H1 (cell line): ENCODE measurements at regions not wholly inside any gene's neighbourhood (a gene's known extent, or its start where the extent isn't known, plus 50 kb on each side); places are given as distances from the start of the nearest gene placed in this dataset.

Experiments
- CTCF ChIA-PET: fragments of 300-600 bp; sonication (Branson Sonifier 250); formaldehyde crosslinking; loops from one replicate; lab custom pipeline; 2021; ENCODE audit not compliant: partially characterized antibody; lab: Charles Lee
- POLR2A ChIA-PET: fragments of 300-600 bp; sonication (Branson Sonifier 250); formaldehyde crosslinking; loops from one replicate; lab custom pipeline; 2021; ENCODE audit warnings: inconsistent platforms; ENCODE audit not compliant: partially characterized antibody; lab: Charles Lee
- DNase-seq, 2 experiments: peaks; one replicate each; pipeline versions ENCODE4 v3.0.0 to v3.0.0-alpha.2; 2010 to 2022; ENCODE audit warnings: low spot score in 2 of 2, low read depth in 1 of 2, mixed read lengths in 1 of 2
- FAIRE-seq: peaks from 2 replicates; lab custom pipeline; 2011; peaks lifted over from hg19 to GRCh38; lab: Jason Lieb, UNC
- H2AFZ ChIP-seq: 2 replicates; pipeline ENCODE4 v1.8.1; 2012; ENCODE audit warnings: low read length, inconsistent platforms
- H2AK5ac ChIP-seq: 2 replicates; pipeline ENCODE4 v1.6.1; 2013; ENCODE audit warnings: low read depth, low read length
- H2BK120ac ChIP-seq: replicated peaks from 2 replicates; pipeline ENCODE3; 2013; ENCODE audit warnings: low read depth, low read length, inconsistent platforms
- H2BK12ac ChIP-seq: 2 replicates; pipeline ENCODE4 v1.6.1; 2013; ENCODE audit warnings: low read depth, low read length
- H2BK15ac ChIP-seq: 2 replicates; pipeline ENCODE4 v1.6.1; 2013; ENCODE audit warnings: low read length
- H2BK20ac ChIP-seq: 2 replicates; pipeline ENCODE4 v1.6.1; 2013; ENCODE audit warnings: low read length
- H2BK5ac ChIP-seq: 2 replicates; pipeline ENCODE4 v1.6.1; 2013; ENCODE audit warnings: low read depth, low read length
- H3K14ac ChIP-seq: 2 replicates; pipeline ENCODE4 v1.6.1; 2013; ENCODE audit warnings: inconsistent platforms; ENCODE audit not compliant: insufficient read length
- H3K18ac ChIP-seq: 2 replicates; pipeline ENCODE4 v1.6.1; 2013; ENCODE audit warnings: low read length; ENCODE audit errors: extremely low read depth
- H3K23ac ChIP-seq: 2 replicates; pipeline ENCODE4 v1.6.1; 2013; ENCODE audit warnings: inconsistent platforms; ENCODE audit not compliant: insufficient read length
- H3K23me2 ChIP-seq: 2 replicates; pipeline ENCODE4 v1.6.1; 2013; ENCODE audit warnings: low read depth, low read length
- H3K27ac ChIP-seq: 2 replicates; pipeline ENCODE4 v1.6.1; 2011; ENCODE audit warnings: low read depth, low read length, inconsistent platforms
- H3K27me3 ChIP-seq, 4 experiments: replicated peaks in 1 of 4; 1 replicate in 1 of 4; 2 replicates in 3 of 4; pipeline versions ENCODE4 v1.6.1 to v1.8.1; 2011 to 2013; ENCODE audit warnings: low read length in 3 of 4, mild to moderate bottlenecking in 3 of 4, inconsistent platforms in 2 of 4, mixed read lengths in 2 of 4, moderate library complexity in 1 of 4; ENCODE audit not compliant: control insufficient read depth in 3 of 4, insufficient read depth in 3 of 4; ENCODE audit errors: extremely low read depth in 1 of 4
- H3K36me3 ChIP-seq, 4 experiments: 2 replicates each; pipeline versions ENCODE4 v1.6.1 to v1.8.1; 2011 to 2013; ENCODE audit warnings: mild to moderate bottlenecking in 4 of 4, low read length in 3 of 4, moderate library complexity in 2 of 4, control low read depth in 1 of 4, inconsistent platforms in 1 of 4; ENCODE audit not compliant: insufficient read depth in 4 of 4, control insufficient read depth in 2 of 4
- H3K4ac ChIP-seq: replicated peaks from 2 replicates; pipeline ENCODE3; 2013; ENCODE audit warnings: low read length, low read depth, mixed read lengths, inconsistent platforms; ENCODE audit not compliant: insufficient read length
- H3K4me1 ChIP-seq, 4 experiments: replicated peaks in 1 of 4; 1 replicate in 1 of 4; 2 replicates in 3 of 4; pipeline versions ENCODE4 v1.6.1 to v1.8.1; 2011 to 2013; ENCODE audit warnings: low read length in 3 of 4, inconsistent platforms in 2 of 4, mixed read lengths in 1 of 4; ENCODE audit not compliant: insufficient read depth in 4 of 4, control insufficient read depth in 3 of 4
- H3K4me2 ChIP-seq, 2 experiments: 2 replicates each; pipeline versions ENCODE4 v1.6.1 to v1.8.1; 2011 to 2013; ENCODE audit warnings: low read depth in 2 of 2, low read length in 2 of 2, control low read depth in 1 of 2, inconsistent platforms in 1 of 2, mild to moderate bottlenecking in 1 of 2; ENCODE audit not compliant: insufficient read depth in 1 of 2
- H3K4me3 ChIP-seq, 4 experiments: fragments of 200-600, 300-600 bp in 1 of 4; sonication (generic), shearing (Covaris generic), sonication (Bioruptor Twin) in 1 of 4; 2 replicates each; pipeline versions ENCODE4 v1.5.1 to v1.8.1; 2011 to 2016; ENCODE audit warnings: low read length in 4 of 4, low read depth in 3 of 4, control low read depth in 2 of 4, inconsistent platforms in 2 of 4, mild to moderate bottlenecking in 2 of 4, mixed read lengths in 1 of 4, moderate library complexity in 1 of 4; ENCODE audit not compliant: insufficient read depth in 2 of 4; ENCODE audit errors: extremely low read depth in 1 of 4
- H3K56ac ChIP-seq: replicated peaks from 2 replicates; pipeline ENCODE3; 2013; ENCODE audit warnings: low read depth, mild to moderate bottlenecking, mixed read lengths, low read length, inconsistent platforms; ENCODE audit not compliant: insufficient read length
- H3K79me1 ChIP-seq: 2 replicates; pipeline ENCODE4 v1.6.1; 2013; ENCODE audit warnings: low read depth, low read length, control low read depth
- H3K79me2 ChIP-seq, 2 experiments: 2 replicates each; pipeline versions ENCODE4 v1.6.1 to v1.8.1; 2012 to 2013; ENCODE audit warnings: low read length in 2 of 2, mild to moderate bottlenecking in 2 of 2, inconsistent platforms in 1 of 2; ENCODE audit not compliant: insufficient read depth in 2 of 2, control insufficient read depth in 1 of 2
- H3K9ac ChIP-seq, 4 experiments: replicated peaks in 1 of 4; 1 replicate in 1 of 4; 2 replicates in 3 of 4; pipeline versions ENCODE4 v1.6.1 to v1.8.1; 2011 to 2013; ENCODE audit warnings: low read depth in 3 of 4, low read length in 3 of 4, control low read depth in 2 of 4, mild to moderate bottlenecking in 2 of 4, moderate library complexity in 2 of 4, inconsistent platforms in 1 of 4; ENCODE audit errors: extremely low read depth in 1 of 4
- H3K9me3 ChIP-seq, 2 experiments: 2 replicates each; pipeline versions ENCODE4 v1.6.1 to v1.8.1; 2012 to 2013; ENCODE audit warnings: mild to moderate bottlenecking in 2 of 2, moderate library complexity in 2 of 2, control low read depth in 1 of 2, inconsistent platforms in 1 of 2, low read depth in 1 of 2, low read length in 1 of 2, mixed read lengths in 1 of 2; ENCODE audit not compliant: insufficient read depth in 2 of 2
- H4K20me1 ChIP-seq, 2 experiments: replicated peaks in 1 of 2; 2 replicates each; pipeline versions ENCODE3 to v1.8.1; 2011 to 2013; ENCODE audit warnings: inconsistent platforms in 2 of 2, low read length in 2 of 2, mild to moderate bottlenecking in 1 of 2; ENCODE audit not compliant: insufficient read depth in 2 of 2, control insufficient read depth in 1 of 2
- H4K5ac ChIP-seq: 2 replicates; pipeline ENCODE4 v1.6.1; 2013; ENCODE audit warnings: low read length, low read depth, mixed read lengths, inconsistent platforms; ENCODE audit not compliant: insufficient read length
- H4K8ac ChIP-seq: 2 replicates; pipeline ENCODE4 v1.8.0; 2013; ENCODE audit warnings: mild to moderate bottlenecking, moderate library complexity, low read length, inconsistent platforms; ENCODE audit not compliant: insufficient read depth; ENCODE audit errors: extremely low read depth
- H4K91ac ChIP-seq: replicated peaks from 2 replicates; pipeline ENCODE3; 2013; ENCODE audit warnings: low read length, mixed read lengths, inconsistent platforms; ENCODE audit not compliant: insufficient read length
- ATF2 ChIP-seq: IDR thresholded peaks from 2 replicates; pipeline ENCODE4 v1.6.1; 2012; ENCODE audit warnings: low read length, inconsistent platforms
- CHD2 ChIP-seq: IDR thresholded peaks from 2 replicates; pipeline ENCODE4 v1.6.1; 2012; ENCODE audit warnings: low read length, improper control_type of control experiment
- CREB1 ChIP-seq: IDR thresholded peaks from 2 replicates; pipeline ENCODE4 v1.6.1; 2012; ENCODE audit warnings: inconsistent platforms
- GABPA ChIP-seq: IDR thresholded peaks from 2 replicates; pipeline ENCODE4 v1.6.1; 2011; ENCODE audit warnings: mild to moderate bottlenecking, low read length, moderate library complexity, borderline replicate concordance; ENCODE audit not compliant: insufficient read depth
- HDAC6 ChIP-seq: IDR thresholded peaks from one replicate; pipeline ENCODE4 v1.7.1; 2012; ENCODE audit warnings: low read depth, mild to moderate bottlenecking, inconsistent platforms, low read length, moderate library complexity
- RAD21 ChIP-seq, 2 experiments: IDR thresholded peaks in 1 of 2; conservative IDR thresholded peaks in 1 of 2; 2 replicates each; pipeline ENCODE4 v1.6.1; 2011; ENCODE audit warnings: low read depth in 2 of 2, low read length in 2 of 2, improper control_type of control experiment in 1 of 2, inconsistent platforms in 1 of 2, mild to moderate bottlenecking in 1 of 2, moderate library complexity in 1 of 2
- TEAD4 ChIP-seq: IDR thresholded peaks from 2 replicates; pipeline ENCODE4 v1.6.1; 2012; ENCODE audit warnings: low read depth, low read length, inconsistent platforms, mixed read lengths
- YY1 ChIP-seq: IDR thresholded peaks from 2 replicates; pipeline ENCODE4 v1.6.1; 2011; ENCODE audit warnings: low read depth, mild to moderate bottlenecking, low read length
- WGBS, 2 experiments: shearing (Covaris generic) in 1 of 2; methylation state at CpG; one replicate each; pipeline versions ENCODE4 v1.1.6 to v1.1.7; 2013 to 2015; ENCODE audit warnings: low lambda C conversion rate in 2 of 2, mixed read lengths in 2 of 2, inconsistent platforms in 1 of 2, low coverage in 1 of 2, missing lambda C conversion rate in 1 of 2; ENCODE audit not compliant: insufficient replicate concordance in 2 of 2, insufficient coverage in 1 of 2, insufficient read length in 1 of 2; ENCODE audit errors: extremely low coverage in 1 of 2, missing lambda C conversion rate in 1 of 2; 5-methylcytosine and 5-hydroxymethylcytosine counted together

DNA sequence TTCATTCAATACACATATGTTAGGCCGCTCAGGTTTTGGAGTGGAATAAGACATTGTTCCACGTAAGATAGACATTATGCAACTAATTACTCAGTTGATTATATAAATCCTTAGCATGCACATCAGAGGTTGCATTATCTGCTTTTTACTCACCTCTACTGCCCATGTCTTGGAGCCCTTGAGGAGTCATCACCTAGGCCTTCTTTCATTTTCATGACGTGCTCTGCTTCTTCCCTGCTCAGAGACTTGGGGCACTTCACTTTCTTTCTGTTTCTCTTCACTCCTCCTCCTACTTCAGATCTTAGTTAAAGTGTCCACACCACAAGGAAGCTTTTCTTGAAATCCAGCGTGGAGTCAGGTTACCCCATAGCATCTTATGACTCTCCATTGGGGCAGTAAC lies 241.1 kb downstream of the TLR4 start:
- no peaks in the 10 kb centered on the region for H3K79me2 ChIP-seq
- H3K4me1 ChIP-seq: no peaks in the 10 kb centered on the region
- FAIRE-seq: no peak
- no peak overlapping the region for H3K14ac ChIP-seq
- no peak overlapping the region for H3K23ac ChIP-seq
- H3K36me3 ChIP-seq: no peaks in the 10 kb centered on the region
- H3K27me3 ChIP-seq: no peaks in the 10 kb centered on the region
- TF ChIP-seq GABPA: no peak
- TF ChIP-seq HDAC6: no peak
- no peak for TF ChIP-seq ATF2
- TF ChIP-seq CHD2: no peak
- TF ChIP-seq TEAD4: no peak
- no peak for TF ChIP-seq YY1
- no peak for TF ChIP-seq CREB1
- TF ChIP-seq RAD21 (IDR thresholded peaks at IDR 0.05 in 1 of 2, conservative IDR thresholded peaks at IDR 0.05 in 1 of 2; ENCODE audit: low read depth in 2 of 2, low read length in 2 of 2): no peak
- H3K9ac ChIP-seq: no peak overlapping the region
- H3K4ac ChIP-seq: no peak overlapping the region
- H2AFZ ChIP-seq: no peak overlapping the region
- H2AK5ac ChIP-seq: no peak overlapping the region
- H2BK120ac ChIP-seq: no peak overlapping the region
- no peak overlapping the region for H3K27ac ChIP-seq
- no peak overlapping the region for H2BK15ac ChIP-seq
- no peaks in the 10 kb centered on the region for H4K20me1 ChIP-seq
- H4K91ac ChIP-seq: no peak overlapping the region
- no peak overlapping the region for H2BK5ac ChIP-seq
- no peak overlapping the region for H2BK20ac ChIP-seq
- H3K79me1 ChIP-seq: no peaks in the 10 kb centered on the region
- no peak overlapping the region for H3K56ac ChIP-seq
- no peaks in the 10 kb centered on the region for H3K9me3 ChIP-seq
- no peak overlapping the region for H4K8ac ChIP-seq
- H4K5ac ChIP-seq: no peak overlapping the region
- ChIA-PET CTCF (interaction anchor here (1.5 kb wide), 1 partner anchor 10 kb away, joined by 3 read pairs; no protein-coding TSS in a partner anchor), POLR2A (no interaction called here)
- H3K4me3 ChIP-seq: no peak overlapping the region
- WGBS, 2 experiments: 84% methylated on average over 4 of the region's 4 CpGs; no CpG with 5 or more reads in 1 of the 2 experiments
- H3K23me2 ChIP-seq: no peaks in the 10 kb centered on the region
- no peak overlapping the region for H2BK12ac ChIP-seq
- no peak overlapping the region for H3K18ac ChIP-seq
- no peak overlapping the region for H3K4me2 ChIP-seq
- no peak for DNase-seq
